Activated naive CD8-positive, alpha-beta T cell treated with anti-CD3 and anti-CD28 coated beads for 36 hours (primary cell): ENCODE measurements at regions not wholly inside any gene's neighbourhood (a gene's known extent, or its start where the extent isn't known, plus 50 kb on each side); places are given as distances from the start of the nearest gene placed in this dataset.
"Not testable (repeated sequence)": the region's sequence is repeated elsewhere in the genome, so short reads cannot be mapped to it uniquely, and the experiment has no call there.

Experiments
- DNase-seq: peaks from one replicate; pipeline ENCODE4 v3.0.0; 2021
- H3K27ac Mint-ChIP-seq: one replicate; pipeline ENCODE4 v1.8.0; 2022; ENCODE audit warnings: mild to moderate bottlenecking, moderate library complexity, mixed read lengths
- H3K27me3 Mint-ChIP-seq: one replicate; pipeline ENCODE4 v1.8.0; 2022; ENCODE audit warnings: mild to moderate bottlenecking, mixed read lengths
- H3K36me3 Mint-ChIP-seq: one replicate; pipeline ENCODE4 v1.8.0; 2021; ENCODE audit warnings: mild to moderate bottlenecking, mixed read lengths
- H3K4me1 Mint-ChIP-seq: one replicate; pipeline ENCODE4 v1.8.0; 2021; ENCODE audit warnings: mixed read lengths
- H3K4me3 Mint-ChIP-seq: one replicate; pipeline ENCODE4 v1.8.0; 2022; ENCODE audit warnings: mild to moderate bottlenecking, moderate library complexity, mixed read lengths
- H3K9me3 Mint-ChIP-seq: one replicate; pipeline ENCODE4 v1.8.0; 2022; ENCODE audit warnings: mixed read lengths

- no peaks in the 10 kb centered on the region for H3K27me3 Mint-ChIP-seq
- peaks cover 3% of the 10 kb centered on the region for H3K9me3 Mint-ChIP-seq
- no peak overlapping the region for H3K4me3 Mint-ChIP-seq
- DNase-seq, result no peak
- H3K36me3 Mint-ChIP-seq, result no peaks in the 10 kb centered on the region
- no peaks in the 10 kb centered on the region for H3K4me1 Mint-ChIP-seq
- H3K27ac Mint-ChIP-seq, result no peak overlapping the region
Measured at GRCh38 chr7:68892236-68892635, 706.0 kb upstream of the AUTS2 start.

GRCh38 chr7:68893411-68893810 is 704.9 kb upstream of the AUTS2 start:
- no peak for DNase-seq
- no peaks in the 10 kb centered on the region for H3K27me3 Mint-ChIP-seq
- H3K27ac Mint-ChIP-seq, result no peak overlapping the region
- H3K9me3 Mint-ChIP-seq, result peaks cover 3% of the 10 kb centered on the region
- H3K4me3 Mint-ChIP-seq, result no peak overlapping the region
- no peaks in the 10 kb centered on the region for H3K36me3 Mint-ChIP-seq
- no peaks in the 10 kb centered on the region for H3K4me1 Mint-ChIP-seq

GRCh38 chr7:68899156-68899555 is 699.1 kb upstream of the AUTS2 start:
- not testable (repeated sequence) for H3K4me1 Mint-ChIP-seq, H3K36me3 Mint-ChIP-seq, H3K27me3 Mint-ChIP-seq, H3K9me3 Mint-ChIP-seq, H3K4me3 Mint-ChIP-seq, DNase-seq, H3K27ac Mint-ChIP-seq

- Mint-ChIP-seq H3K27me3 (no peaks in the 10 kb centered on the region), H3K4me1 (no peaks in the 10 kb centered on the region), H3K4me3 (no peak overlapping the region), H3K36me3 (no peaks in the 10 kb centered on the region), H3K27ac (no peak overlapping the region), H3K9me3 (peaks cover 5% of the 10 kb centered on the region)
- DNase-seq, result no peak
Measured at GRCh38 chr7:68900096-68900495, 698.2 kb upstream of the AUTS2 start.

- no peaks in the 10 kb centered on the region for H3K36me3 Mint-ChIP-seq
- peaks cover 4% of the 10 kb centered on the region for H3K27me3 Mint-ChIP-seq
- no peak for DNase-seq
- H3K27ac Mint-ChIP-seq, result no peak overlapping the region
- H3K4me3 Mint-ChIP-seq, result no peak overlapping the region
- no peaks in the 10 kb centered on the region for H3K4me1 Mint-ChIP-seq
- H3K9me3 Mint-ChIP-seq, result peaks cover 3% of the 10 kb centered on the region
Measured at GRCh38 chr7:68904630-68905029, 693.6 kb upstream of the AUTS2 start.

- no peak for DNase-seq
- H3K4me3 Mint-ChIP-seq, result no peak overlapping the region
- H3K27ac Mint-ChIP-seq, result no peak overlapping the region
- no peaks in the 10 kb centered on the region for H3K27me3 Mint-ChIP-seq
- no peaks in the 10 kb centered on the region for H3K4me1 Mint-ChIP-seq
- no peaks in the 10 kb centered on the region for H3K36me3 Mint-ChIP-seq
- peaks cover 6% of the 10 kb centered on the region for H3K9me3 Mint-ChIP-seq
Measured at GRCh38 chr7:68911754-68912153, 686.5 kb upstream of the AUTS2 start.

- Mint-ChIP-seq H3K4me1 (no peaks in the 10 kb centered on the region), H3K36me3 (no peaks in the 10 kb centered on the region), H3K27ac (no peak overlapping the region), H3K27me3 (no peaks in the 10 kb centered on the region), H3K9me3 (peaks cover 15% of the 10 kb centered on the region), H3K4me3 (no peak overlapping the region)
- DNase-seq, result no peak
Measured at GRCh38 chr7:68914006-68914405, 684.3 kb upstream of the AUTS2 start.

- Mint-ChIP-seq H3K27me3 (no peaks in the 10 kb centered on the region), H3K9me3 (peaks cover 16% of the 10 kb centered on the region), H3K4me1 (no peaks in the 10 kb centered on the region), H3K4me3 (no peak overlapping the region), H3K27ac (no peak overlapping the region), H3K36me3 (no peaks in the 10 kb centered on the region)
- no peak for DNase-seq
Measured at GRCh38 chr7:68917041-68917651, 681.1 kb upstream of the AUTS2 start.

- H3K27ac Mint-ChIP-seq, result no peak overlapping the region
- H3K27me3 Mint-ChIP-seq, result no peaks in the 10 kb centered on the region
Measured at GRCh38 chr7:68918621-68919020, 679.7 kb upstream of the AUTS2 start.

GRCh38 chr7:68922850-68923249 is 675.4 kb upstream of the AUTS2 start:
- peaks cover 7% of the 10 kb centered on the region for H3K9me3 Mint-ChIP-seq
- DNase-seq, result no peak
- H3K27me3 Mint-ChIP-seq, result no peaks in the 10 kb centered on the region
- H3K36me3 Mint-ChIP-seq, result no peaks in the 10 kb centered on the region
- H3K27ac Mint-ChIP-seq, result no peak overlapping the region
- no peaks in the 10 kb centered on the region for H3K4me1 Mint-ChIP-seq
- H3K4me3 Mint-ChIP-seq, result no peak overlapping the region

More at GRCh38 chr7:68918621-68919020, 679.7 kb upstream of the AUTS2 start:
- no peak for DNase-seq
- no peaks in the 10 kb centered on the region for H3K4me1 Mint-ChIP-seq
- peaks cover 16% of the 10 kb centered on the region for H3K9me3 Mint-ChIP-seq
- H3K36me3 Mint-ChIP-seq, result no peaks in the 10 kb centered on the region
- no peak overlapping the region for H3K4me3 Mint-ChIP-seq

GRCh38 chr7:68925241-68925640 is 673.0 kb upstream of the AUTS2 start:
- DNase-seq, result no peak
- H3K36me3 Mint-ChIP-seq, result no peaks in the 10 kb centered on the region
- H3K27me3 Mint-ChIP-seq, result no peaks in the 10 kb centered on the region
- H3K4me3 Mint-ChIP-seq, result no peak overlapping the region
- H3K9me3 Mint-ChIP-seq, result peaks cover 3% of the 10 kb centered on the region
- no peak overlapping the region for H3K27ac Mint-ChIP-seq
- H3K4me1 Mint-ChIP-seq, result no peaks in the 10 kb centered on the region

- no peaks in the 10 kb centered on the region for H3K4me1 Mint-ChIP-seq
- H3K27me3 Mint-ChIP-seq, result no peaks in the 10 kb centered on the region
- no peak overlapping the region for H3K27ac Mint-ChIP-seq
- no peak overlapping the region for H3K4me3 Mint-ChIP-seq
- peaks cover 18% of the 10 kb centered on the region for H3K9me3 Mint-ChIP-seq
- H3K36me3 Mint-ChIP-seq, result no peaks in the 10 kb centered on the region
- DNase-seq, result no peak
Measured at GRCh38 chr7:68929781-68930261, 668.5 kb upstream of the AUTS2 start.

- H3K4me1 Mint-ChIP-seq, result no peaks in the 10 kb centered on the region
- no peak overlapping the region for H3K27ac Mint-ChIP-seq
- no peaks in the 10 kb centered on the region for H3K36me3 Mint-ChIP-seq
- H3K9me3 Mint-ChIP-seq, result peaks cover 37% of the 10 kb centered on the region
- H3K4me3 Mint-ChIP-seq, result no peak overlapping the region
- H3K27me3 Mint-ChIP-seq, result no peaks in the 10 kb centered on the region
- no peak for DNase-seq
Measured at GRCh38 chr7:68936471-68937035, 661.7 kb upstream of the AUTS2 start.

GRCh38 chr7:68938151-68938550 is 660.1 kb upstream of the AUTS2 start:
- no peak overlapping the region for H3K4me3 Mint-ChIP-seq
- H3K36me3 Mint-ChIP-seq, result no peaks in the 10 kb centered on the region
- H3K27ac Mint-ChIP-seq, result no peak overlapping the region
- H3K4me1 Mint-ChIP-seq, result no peaks in the 10 kb centered on the region
- peaks cover 31% of the 10 kb centered on the region for H3K9me3 Mint-ChIP-seq
- H3K27me3 Mint-ChIP-seq, result no peaks in the 10 kb centered on the region
- DNase-seq, result no peak

- no peaks in the 10 kb centered on the region for H3K27me3 Mint-ChIP-seq
- no peaks in the 10 kb centered on the region for H3K36me3 Mint-ChIP-seq
- no peak overlapping the region for H3K27ac Mint-ChIP-seq
- no peaks in the 10 kb centered on the region for H3K4me1 Mint-ChIP-seq
- no peak for DNase-seq
- peaks cover 16% of the 10 kb centered on the region for H3K9me3 Mint-ChIP-seq
- H3K4me3 Mint-ChIP-seq, result no peak overlapping the region
Measured at GRCh38 chr7:68943786-68944185, 654.5 kb upstream of the AUTS2 start.

- H3K9me3 Mint-ChIP-seq, result peaks cover 4% of the 10 kb centered on the region
- no peaks in the 10 kb centered on the region for H3K27me3 Mint-ChIP-seq
- no peak for DNase-seq
- H3K4me3 Mint-ChIP-seq, result no peak overlapping the region
- no peaks in the 10 kb centered on the region for H3K36me3 Mint-ChIP-seq
- H3K4me1 Mint-ChIP-seq, result no peaks in the 10 kb centered on the region
- H3K27ac Mint-ChIP-seq, result no peak overlapping the region
Measured at GRCh38 chr7:68955656-68956055, 642.6 kb upstream of the AUTS2 start.
